ENCODE measurements at regions not wholly inside any gene's neighbourhood (a gene's known extent, or its start where the extent isn't known, plus 50 kb on each side); places are given as distances from the start of the nearest gene placed in this dataset.

DNA sequence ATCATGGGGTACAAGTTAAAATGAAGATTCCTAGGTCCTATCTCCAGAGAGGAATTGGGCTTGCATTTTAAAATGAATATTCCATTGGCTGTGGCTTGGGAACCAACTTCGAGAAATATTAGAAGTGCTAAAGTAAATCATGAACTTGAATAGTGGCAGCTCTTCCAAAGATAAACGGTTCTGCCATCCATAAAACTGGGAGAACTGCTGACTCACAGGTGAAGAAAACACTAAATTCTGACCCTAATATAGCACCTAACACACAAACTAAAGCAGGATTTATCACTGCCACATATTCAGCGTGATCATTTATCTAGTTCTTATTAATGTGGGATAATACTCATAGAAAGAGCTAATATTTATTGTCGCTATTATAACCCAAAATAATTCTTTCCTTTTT, 508.1 kb upstream of the ID4 start:
- Histone ChIP-seq H3K9me2 (replicated peaks; ENCODE audit: low read length) (no peaks in the 10 kb centered on the region), H3K9me3 (ENCODE audit: low read length) (no peaks in the 10 kb centered on the region), H3K79me2 (ENCODE audit: low read length) (no peaks in the 10 kb centered on the region), H3K4me1 (ENCODE audit: insufficient read depth, low read length) (peaks cover 48% of the 10 kb centered on the region), H4K20me1 (ENCODE audit: low read length) (no peaks in the 10 kb centered on the region), H3K9ac (ENCODE audit: low read length) (no peak overlapping the region), H2AFZ (ENCODE audit: low read length) (no peak overlapping the region), H3K27me3 (ENCODE audit: low read length) (no peaks in the 10 kb centered on the region), H3K4me3 (ENCODE audit: low read length) (no peak overlapping the region), H3K27ac (ENCODE audit: low read length) (0 out of 2 replicates have a peak overlapping the region, but pooled peaks have one; percentile 78), H3K4me2 (ENCODE audit: low read length) (no peak overlapping the region), H3F3A (ENCODE audit: low read length, unreplicated experiment) (peaks cover 4% of the 10 kb centered on the region), H3K36me3 (ENCODE audit: low read depth, low read length) (no peaks in the 10 kb centered on the region)
- intact Hi-C loops (cut with micrococcal nuclease), result no loop called here
- TF ChIP-seq, protein P1, sequence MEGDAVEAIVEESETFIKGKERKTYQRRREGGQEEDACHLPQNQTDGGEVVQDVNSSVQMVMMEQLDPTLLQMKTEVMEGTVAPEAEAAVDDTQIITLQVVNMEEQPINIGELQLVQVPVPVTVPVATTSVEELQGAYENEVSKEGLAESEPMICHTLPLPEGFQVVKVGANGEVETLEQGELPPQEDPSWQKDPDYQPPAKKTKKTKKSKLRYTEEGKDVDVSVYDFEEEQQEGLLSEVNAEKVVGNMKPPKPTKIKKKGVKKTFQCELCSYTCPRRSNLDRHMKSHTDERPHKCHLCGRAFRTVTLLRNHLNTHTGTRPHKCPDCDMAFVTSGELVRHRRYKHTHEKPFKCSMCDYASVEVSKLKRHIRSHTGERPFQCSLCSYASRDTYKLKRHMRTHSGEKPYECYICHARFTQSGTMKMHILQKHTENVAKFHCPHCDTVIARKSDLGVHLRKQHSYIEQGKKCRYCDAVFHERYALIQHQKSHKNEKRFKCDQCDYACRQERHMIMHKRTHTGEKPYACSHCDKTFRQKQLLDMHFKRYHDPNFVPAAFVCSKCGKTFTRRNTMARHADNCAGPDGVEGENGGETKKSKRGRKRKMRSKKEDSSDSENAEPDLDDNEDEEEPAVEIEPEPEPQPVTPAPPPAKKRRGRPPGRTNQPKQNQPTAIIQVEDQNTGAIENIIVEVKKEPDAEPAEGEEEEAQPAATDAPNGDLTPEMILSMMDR (conservative IDR thresholded peaks at IDR 0.05; ENCODE audit: low read depth, low read length), result no peak
- no peak for ATAC-seq
- ChIA-PET CTCF (no interaction called here), POLR2A (ENCODE audit: unreplicated experiment) (no interaction called here)
- peak; percentile 16 for DNase-seq
- no TSS peak for BruUV-seq (replicated peaks)

DNA sequence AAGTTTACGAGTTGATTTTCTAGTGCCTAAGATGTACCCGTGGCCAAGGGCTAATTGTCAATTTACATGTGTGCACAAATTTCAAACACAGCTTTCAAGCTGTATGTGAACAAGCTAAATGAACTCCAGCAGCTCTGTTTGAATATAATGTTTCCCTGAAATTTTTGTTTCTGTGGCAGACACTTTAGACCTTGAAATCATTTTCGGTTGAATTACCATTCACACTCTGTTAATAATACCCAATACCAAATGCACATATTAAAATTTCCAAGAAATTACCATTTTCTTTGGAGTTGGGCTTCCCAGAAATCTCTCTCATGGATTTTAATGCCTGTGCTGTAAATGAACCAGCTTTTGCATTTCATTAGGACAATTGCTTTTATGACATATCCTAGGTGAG, 506.1 kb upstream of the ID4 start:
- no peak for ATAC-seq
- Histone ChIP-seq H2AFZ (ENCODE audit: low read length) (no peak overlapping the region), H3K4me2 (ENCODE audit: low read length) (no peak overlapping the region), H3K4me1 (ENCODE audit: insufficient read depth, low read length) (peaks cover 63% of the 10 kb centered on the region), H3K79me2 (ENCODE audit: low read length) (no peaks in the 10 kb centered on the region), H3K9me2 (replicated peaks; ENCODE audit: low read length) (no peaks in the 10 kb centered on the region), H3K36me3 (ENCODE audit: low read depth, low read length) (no peaks in the 10 kb centered on the region), H3K27ac (ENCODE audit: low read length) (peak overlapping the region; percentile 78), H4K20me1 (ENCODE audit: low read length) (no peaks in the 10 kb centered on the region), H3K9me3 (ENCODE audit: low read length) (no peaks in the 10 kb centered on the region), H3K27me3 (ENCODE audit: low read length) (no peaks in the 10 kb centered on the region), H3K9ac (ENCODE audit: low read length) (0 out of 2 replicates have a peak overlapping the region, but pooled peaks have one; percentile 11), H3K4me3 (ENCODE audit: low read length) (no peak overlapping the region), H3F3A (ENCODE audit: low read length, unreplicated experiment) (peaks cover 4% of the 10 kb centered on the region)
- no peak for DNase-seq
- TF ChIP-seq EZH2phosphoT487 (IDR thresholded peaks at IDR 0.05; ENCODE audit: borderline replicate concordance, low read length) (no peak), EZH2 (IDR thresholded peaks at IDR 0.05; ENCODE audit: low read length, unreplicated experiment) (no peak)
- TF ChIP-seq, protein P1 (conservative IDR thresholded peaks at IDR 0.05; ENCODE audit: low read depth, low read length), result no peak
- ChIA-PET POLR2A (ENCODE audit: unreplicated experiment) (no interaction called here), CTCF (no interaction called here)
- intact Hi-C loops (cut with micrococcal nuclease), result loop anchor here (5.0 kb wide), 2 partner anchors 86 to 136 kb away; no protein-coding TSS in a partner anchor
- BruUV-seq (replicated peaks), result no TSS peak

DNA sequence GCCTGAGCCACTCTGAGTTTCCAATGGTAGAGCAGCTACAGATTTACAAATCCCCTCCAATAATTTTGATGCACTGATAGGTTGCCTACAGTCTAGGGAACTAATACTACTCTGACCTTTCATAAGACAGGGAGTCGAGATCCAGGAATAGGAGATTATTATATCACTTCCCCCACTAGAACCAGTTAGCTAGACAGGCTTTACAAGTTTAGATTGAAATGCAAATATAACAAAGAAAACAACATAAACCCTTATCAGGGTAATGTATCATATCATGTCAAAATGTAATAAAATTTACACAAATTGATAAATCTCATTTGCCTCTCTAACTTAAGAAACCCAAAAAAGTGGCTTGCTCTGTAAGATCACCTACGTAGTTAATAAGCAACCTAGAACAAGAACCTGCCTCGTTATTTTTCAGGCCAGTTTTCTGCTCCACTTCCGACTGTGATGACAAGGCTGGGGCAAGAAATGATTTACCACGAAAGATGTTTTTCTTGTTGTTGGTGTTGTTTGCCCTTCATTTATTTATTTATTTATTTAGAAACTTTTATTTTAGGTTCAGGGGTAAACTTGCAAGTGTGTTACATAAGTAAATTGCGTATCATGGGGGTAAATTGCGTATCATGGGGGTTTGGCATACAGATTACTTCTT, 504.2 kb upstream of the ID4 start:
- H3K4me3 ChIP-seq (ENCODE audit: low read length), result no peak overlapping the region
- no peak for ATAC-seq
- no peaks in the 10 kb centered on the region for H3K9me3 ChIP-seq (ENCODE audit: low read length)
- peak overlapping the region; percentile 39 for H3K4me2 ChIP-seq (ENCODE audit: low read length)
- peaks cover 4% of the 10 kb centered on the region for H3F3A ChIP-seq (ENCODE audit: low read length, unreplicated experiment)
- ChIA-PET CTCF (no interaction called here), POLR2A (ENCODE audit: unreplicated experiment) (no interaction called here)
- no peaks in the 10 kb centered on the region for H3K9me2 ChIP-seq (replicated peaks; ENCODE audit: low read length)
- peak overlapping the region; percentile 68 for H3K9ac ChIP-seq (ENCODE audit: low read length)
- intact Hi-C loops (cut with micrococcal nuclease), result loop anchor here (5.0 kb wide), 2 partner anchors 84 to 134 kb away; no protein-coding TSS in a partner anchor
- H2AFZ ChIP-seq (ENCODE audit: low read length), result no peak overlapping the region
- H3K4me1 ChIP-seq (ENCODE audit: insufficient read depth, low read length), result peaks cover 70% of the 10 kb centered on the region
- H3K27me3 ChIP-seq (ENCODE audit: low read length), result no peaks in the 10 kb centered on the region
- no peaks in the 10 kb centered on the region for H3K79me2 ChIP-seq (ENCODE audit: low read length)
- peak overlapping the region; percentile 93 for H3K27ac ChIP-seq (ENCODE audit: low read length)
- TF ChIP-seq, protein P1 (conservative IDR thresholded peaks at IDR 0.05; ENCODE audit: low read depth, low read length), result no peak
- TF ChIP-seq EZH2phosphoT487 (IDR thresholded peaks at IDR 0.05; ENCODE audit: borderline replicate concordance, low read length) (no peak), EZH2 (IDR thresholded peaks at IDR 0.05; ENCODE audit: low read length, unreplicated experiment) (no peak)
- no peaks in the 10 kb centered on the region for H4K20me1 ChIP-seq (ENCODE audit: low read length)
- DNase-seq, result peak; percentile 64
- H3K36me3 ChIP-seq (ENCODE audit: low read depth, low read length), result no peaks in the 10 kb centered on the region
- BruUV-seq (replicated peaks), result no TSS peak

All from PC-3 (cell line).